Ramos (cell line): ENCODE measurements at regions not wholly inside any gene's neighbourhood (a gene's known extent, or its start where the extent isn't known, plus 50 kb on each side); places are given as distances from the start of the nearest gene placed in this dataset.

ENCODE experiments used
- in situ Hi-C: fragments of 300-500 bp; cut with MboI; formaldehyde crosslinking; loops from one replicate; pipeline ENCODE4 v1.14.3; 2022; ENCODE audit warnings: low sequenced_read_pairs; ENCODE audit not compliant: unreplicated experiment

GRCh38 chr11:116422956-116423600 is 349.7 kb downstream of the BUD13 start:
- in situ Hi-C loops, result no loop called here

GRCh38 chr11:116422556-116422955 is 350.2 kb downstream of the BUD13 start:
- in situ Hi-C loops, result no loop called here

DNA sequence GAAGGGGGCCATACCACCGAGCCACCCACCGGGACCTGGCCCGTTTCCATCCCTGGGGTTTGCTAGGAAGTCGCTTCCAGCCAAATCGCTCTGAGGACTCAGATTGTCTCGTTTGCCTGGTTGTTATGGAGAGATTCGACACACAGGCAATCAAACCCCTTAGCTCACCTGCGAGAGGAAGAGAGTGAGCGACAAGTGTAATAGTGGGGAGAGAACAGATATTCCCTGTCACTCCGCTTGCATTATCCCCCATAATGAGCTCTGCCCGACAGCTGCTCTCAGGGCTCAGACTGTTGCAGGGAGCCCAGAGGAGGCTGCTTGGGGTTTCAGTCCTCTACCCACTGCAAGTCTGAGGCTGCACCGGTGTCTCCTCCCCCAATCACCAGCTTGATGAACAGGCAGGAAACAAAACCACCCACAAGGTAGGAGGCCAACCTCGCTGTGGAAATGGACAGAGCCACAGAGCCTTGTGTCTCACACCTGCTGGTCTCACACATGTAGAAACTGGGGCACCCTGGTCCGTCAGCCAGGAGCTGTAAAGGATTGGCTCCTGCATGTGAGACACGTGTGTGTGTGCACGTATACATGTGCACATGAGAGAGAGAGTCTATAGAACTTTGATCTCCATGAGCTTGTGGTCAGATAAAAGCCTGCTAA is 351.1 kb downstream of the BUD13 start:
- in situ Hi-C loops, result no loop called here

GRCh38 chr11:116420770-116421528 is 351.8 kb downstream of the BUD13 start:
- in situ Hi-C loops, result no loop called here

GRCh38 chr11:116420030-116420429 is 352.8 kb downstream of the BUD13 start:
- in situ Hi-C loops, result no loop called here

GRCh38 chr11:116418388-116419041 is 354.3 kb downstream of the BUD13 start:
- in situ Hi-C loops, result no loop called here

DNA sequence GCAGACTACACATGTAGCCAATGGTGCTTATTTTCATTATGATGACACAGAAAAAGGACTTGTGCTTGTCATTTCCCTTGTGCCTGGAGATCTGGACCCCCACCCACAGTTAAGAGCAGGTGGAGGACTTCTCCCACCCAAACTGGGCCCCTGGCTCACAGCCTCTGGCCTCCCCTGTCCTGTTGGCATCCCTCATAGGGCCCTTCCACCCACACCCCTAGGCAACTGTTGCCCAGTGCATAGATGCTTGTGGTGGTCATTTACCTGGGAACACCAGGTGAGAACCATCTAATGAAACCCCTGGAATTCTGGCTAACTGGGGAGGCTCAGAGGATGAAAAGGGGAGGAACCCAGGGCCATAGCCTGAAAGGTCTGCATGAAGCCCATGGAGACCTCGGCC is 355.9 kb downstream of the BUD13 start:
- in situ Hi-C loops, result no loop called here

DNA sequence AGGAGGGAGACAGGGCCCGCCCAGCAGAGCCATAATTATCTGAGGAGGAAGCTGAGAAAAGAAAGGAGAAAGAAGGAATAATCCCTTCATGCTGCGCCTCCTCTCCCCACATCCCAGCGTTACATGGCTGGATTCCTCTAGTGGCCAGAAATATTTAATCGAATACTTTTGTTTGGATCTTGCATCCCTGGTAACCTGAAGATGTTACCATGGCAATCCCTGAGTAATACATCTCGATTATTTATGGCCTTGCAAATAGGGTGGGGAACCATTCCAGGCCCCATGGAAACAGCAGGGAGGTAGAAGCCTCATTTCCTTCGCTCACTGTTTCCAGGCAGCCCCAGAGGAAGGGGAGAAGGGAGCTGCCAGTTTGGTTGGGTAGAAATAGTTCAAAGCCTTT is 357.7 kb downstream of the BUD13 start:
- in situ Hi-C loops, result no loop called here

GRCh38 chr11:116414357-116414880 is 358.4 kb downstream of the BUD13 start:
- in situ Hi-C loops, result no loop called here

DNA sequence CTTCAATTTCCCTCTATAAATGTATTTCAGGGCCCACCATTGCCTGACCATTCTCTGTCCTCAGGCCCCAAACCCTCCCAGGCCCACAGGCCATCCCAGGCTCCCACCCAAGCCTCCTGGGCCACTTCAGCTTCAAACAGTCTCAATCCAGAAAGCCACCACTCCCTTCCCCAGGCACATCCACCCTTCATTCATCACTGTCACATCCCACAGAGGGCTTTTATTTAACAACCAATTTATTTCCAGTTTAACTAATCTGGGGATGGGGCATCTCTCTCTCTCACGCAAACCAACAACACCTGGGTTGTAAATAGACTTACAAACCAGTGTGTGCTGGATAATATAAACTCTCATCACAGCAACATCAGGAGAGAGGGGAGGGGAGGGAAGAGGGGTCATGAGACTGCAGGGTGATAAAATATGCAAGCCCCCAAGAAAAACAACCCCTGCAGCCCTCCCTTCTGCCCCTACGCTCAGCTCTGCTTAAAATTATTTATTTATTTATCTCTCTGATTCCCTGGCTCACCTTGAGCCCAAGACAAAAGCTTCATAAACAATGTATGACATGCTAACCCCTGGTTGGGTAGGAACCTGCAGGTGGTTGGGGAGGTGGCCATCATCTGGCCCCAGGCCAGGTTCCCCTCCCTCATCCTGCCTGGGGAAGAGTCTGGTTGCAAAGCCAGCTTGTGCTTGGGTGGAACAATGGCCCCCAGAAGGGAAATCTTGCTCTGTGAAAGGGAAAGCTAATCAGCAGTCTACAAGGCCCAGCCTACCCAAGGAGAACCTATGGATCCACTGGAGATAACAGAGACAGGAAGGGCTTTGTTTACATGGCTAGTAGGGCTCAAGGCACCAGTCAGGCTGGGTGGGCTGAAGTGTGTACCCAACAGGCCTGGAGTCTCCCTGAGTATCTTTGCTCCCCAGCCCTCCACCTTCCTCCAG is 359.2 kb downstream of the BUD13 start:
- in situ Hi-C loops, result no loop called here

- in situ Hi-C loops, result no loop called here
These were observed 360.5 kb downstream of the BUD13 start for GRCh38 chr11:116412118-116412889.

DNA sequence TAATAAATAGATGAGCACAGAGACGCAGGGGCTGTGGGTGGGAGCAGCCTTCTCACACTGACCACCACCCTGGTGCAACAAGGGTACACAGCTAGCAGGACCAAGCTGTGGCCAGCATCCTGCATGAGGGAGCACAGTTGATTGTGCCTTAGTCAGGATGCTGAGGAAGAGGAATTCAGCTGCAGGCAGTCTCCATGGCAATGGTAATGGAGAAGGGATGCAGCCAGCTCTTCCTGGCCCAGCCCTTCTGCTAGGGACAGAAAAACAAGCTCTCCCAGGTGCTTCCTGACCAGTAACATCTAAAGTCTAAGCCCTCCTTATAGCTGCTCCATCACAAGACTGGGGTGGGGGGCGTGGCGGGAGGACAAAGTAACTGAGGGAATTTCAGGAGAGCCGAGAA is 363.5 kb downstream of the BUD13 start:
- in situ Hi-C loops, result no loop called here

GRCh38 chr11:116406042-116406441 is 366.7 kb downstream of the BUD13 start:
- in situ Hi-C loops, result no loop called here

GRCh38 chr11:116404462-116404798 is 368.4 kb downstream of the BUD13 start:
- in situ Hi-C loops, result no loop called here

- in situ Hi-C loops, result no loop called here
These were observed 368.9 kb downstream of the BUD13 start for GRCh38 chr11:116403794-116404461.

DNA sequence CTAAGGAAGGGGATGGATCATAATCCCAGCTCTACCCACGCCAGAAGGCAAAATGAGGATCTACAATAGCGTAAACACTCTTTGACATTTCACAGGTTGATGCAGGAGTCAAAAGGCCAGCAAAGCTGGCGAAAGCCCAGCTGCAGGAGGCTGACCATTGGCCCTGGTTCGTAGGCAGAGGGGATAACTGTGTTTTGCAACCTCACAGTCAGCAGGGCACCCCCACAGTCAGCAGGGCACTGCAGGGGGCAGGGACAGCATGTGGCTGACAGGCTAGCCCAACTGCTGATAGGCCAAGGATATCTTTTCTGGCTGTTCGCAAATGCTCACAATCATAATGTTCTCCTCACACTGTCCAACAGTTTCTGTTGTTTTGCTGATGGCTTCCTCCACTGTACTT is 372.7 kb downstream of the BUD13 start:
- in situ Hi-C loops, result no loop called here

DNA sequence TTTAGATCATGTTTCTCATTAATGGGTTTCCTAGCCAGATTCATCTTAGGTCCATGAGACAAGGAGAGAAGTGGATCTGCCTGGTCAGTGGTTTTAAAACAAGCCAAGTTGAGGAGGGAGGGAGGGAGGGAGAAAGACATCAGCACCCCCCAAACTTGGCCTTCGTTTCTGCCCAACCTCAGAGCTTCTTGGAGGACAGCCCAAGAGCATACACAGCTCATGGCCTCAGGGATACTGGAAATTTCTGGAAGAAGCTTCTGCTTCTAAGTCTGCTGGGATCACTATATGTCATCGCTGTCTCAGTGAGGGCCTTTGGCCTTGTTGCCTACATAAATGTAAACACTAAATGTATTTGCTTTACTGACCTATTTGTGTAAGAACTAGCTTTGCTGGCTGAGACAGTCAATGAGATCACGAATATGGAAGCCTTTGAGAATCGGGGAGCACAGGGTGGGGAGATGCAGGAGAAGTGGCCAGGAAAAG is 375.1 kb downstream of the BUD13 start:
- in situ Hi-C loops, result no loop called here

DNA sequence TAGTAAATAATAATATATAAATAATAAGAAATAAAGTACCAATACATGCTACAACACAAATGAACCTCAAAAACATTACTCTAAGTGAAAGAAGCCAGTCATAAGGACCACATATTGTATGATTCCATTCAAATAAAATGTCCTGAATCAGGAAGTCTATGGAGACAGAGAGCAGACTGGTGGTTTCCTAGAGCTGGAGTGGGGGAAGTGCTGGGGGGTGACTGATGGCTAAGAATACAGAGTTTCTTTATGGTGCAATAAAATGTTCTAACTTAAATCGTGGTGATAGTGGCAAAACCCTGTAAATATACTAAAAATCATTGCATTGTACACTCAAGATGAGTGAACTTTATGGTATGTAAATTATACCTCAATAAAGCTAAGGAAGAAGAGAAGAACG is 376.5 kb downstream of the BUD13 start:
- in situ Hi-C loops, result no loop called here
